Activated naive CD4-positive, alpha-beta T cell treated with anti-CD3 and anti-CD28 coated beads for 36 hours (primary cell): ENCODE measurements at regions not wholly inside any gene's neighbourhood (a gene's known extent, or its start where the extent isn't known, plus 50 kb on each side); places are given as distances from the start of the nearest gene placed in this dataset.

Source experiments
- CTCF ChIA-PET: fragments of 350-600 bp; sonication (Branson Sonifier 250); formaldehyde crosslinking; loops from one replicate; lab custom pipeline; 2021; ENCODE audit warnings: antibody characterized with exemption; lab: Charles Lee
- DNase-seq: peaks from one replicate; pipeline ENCODE4 v3.0.0-alpha.2; 2020
- H3K27ac Mint-ChIP-seq: one replicate; pipeline ENCODE4 v1.8.0; 2021; ENCODE audit warnings: mild to moderate bottlenecking, mixed read lengths
- H3K27me3 Mint-ChIP-seq: one replicate; pipeline ENCODE4 v1.8.0; 2021; ENCODE audit warnings: low read depth, mixed read lengths
- H3K36me3 Mint-ChIP-seq: one replicate; pipeline ENCODE4 v1.8.0; 2021; ENCODE audit warnings: low read depth, mixed read lengths
- H3K4me1 Mint-ChIP-seq: one replicate; pipeline ENCODE4 v1.8.0; 2021; ENCODE audit warnings: low read depth, mixed read lengths
- H3K4me3 Mint-ChIP-seq: one replicate; pipeline ENCODE4 v1.8.0; 2021; ENCODE audit warnings: mild to moderate bottlenecking, moderate library complexity, mixed read lengths
- H3K9me3 Mint-ChIP-seq: one replicate; pipeline ENCODE4 v1.8.0; 2021; ENCODE audit warnings: mixed read lengths
- intact Hi-C: fragments of 100-400 bp; cut with micrococcal nuclease; formaldehyde crosslinking; loops from one replicate; pipeline ENCODE4 v1.15.1; 2023

DNA sequence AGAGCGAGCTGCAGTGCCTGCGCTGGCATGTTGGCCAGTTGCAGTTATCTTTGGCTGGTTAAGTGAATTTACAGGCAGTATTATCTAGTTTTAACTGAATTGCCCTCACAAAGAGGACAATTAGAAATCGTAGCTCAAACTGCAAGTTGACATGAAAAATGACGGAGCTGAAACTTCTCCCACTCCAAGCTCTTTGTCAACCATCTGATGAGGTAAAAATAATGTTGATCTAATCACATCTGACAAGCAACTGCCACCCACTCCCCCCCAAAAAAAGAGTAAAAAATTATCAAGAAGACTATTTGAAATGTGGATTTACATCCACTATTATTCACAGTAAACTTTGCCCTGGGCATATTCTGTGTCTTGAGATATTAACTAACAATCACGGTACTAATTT is 84.7 kb upstream of the VASH1 start:
- Mint-ChIP-seq H3K36me3 (no peaks in the 10 kb centered on the region), H3K27me3 (peaks cover 10% of the 10 kb centered on the region), H3K4me3 (no peak overlapping the region), H3K27ac (no peak overlapping the region), H3K9me3 (peaks cover 8% of the 10 kb centered on the region), H3K4me1 (no peaks in the 10 kb centered on the region)
- intact Hi-C loops: no loop called here
- CTCF ChIA-PET: no interaction called here
- no peak for DNase-seq

DNA sequence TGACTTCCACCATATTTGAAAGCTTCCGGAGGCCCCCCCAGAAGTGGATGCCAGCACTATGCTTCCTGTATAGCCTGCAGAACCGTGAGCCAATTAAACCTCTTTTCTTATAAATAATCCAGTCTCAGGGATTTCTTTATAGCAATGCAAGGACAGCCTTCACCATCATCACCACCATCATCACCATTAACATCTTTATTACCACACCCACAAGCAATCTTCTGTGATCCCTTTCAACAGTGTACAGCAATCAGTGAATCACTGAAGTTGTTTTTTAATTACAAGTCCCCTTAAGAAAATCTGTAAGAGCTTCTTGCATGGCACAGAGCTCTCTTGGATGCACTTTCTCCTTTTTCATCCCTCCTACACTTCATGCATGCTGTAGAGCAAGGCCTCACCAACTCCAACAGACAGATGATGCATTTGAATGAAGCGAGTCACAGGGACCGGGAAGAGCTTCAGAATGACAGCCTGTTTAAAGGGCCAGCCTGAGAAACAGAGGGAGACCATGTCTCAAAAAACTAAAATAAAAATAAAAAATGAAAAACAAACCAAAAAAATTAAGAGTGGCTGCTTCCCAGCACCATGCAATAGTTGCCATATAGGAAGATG is 83.6 kb upstream of the VASH1 start:
- intact Hi-C loops: no loop called here

DNA sequence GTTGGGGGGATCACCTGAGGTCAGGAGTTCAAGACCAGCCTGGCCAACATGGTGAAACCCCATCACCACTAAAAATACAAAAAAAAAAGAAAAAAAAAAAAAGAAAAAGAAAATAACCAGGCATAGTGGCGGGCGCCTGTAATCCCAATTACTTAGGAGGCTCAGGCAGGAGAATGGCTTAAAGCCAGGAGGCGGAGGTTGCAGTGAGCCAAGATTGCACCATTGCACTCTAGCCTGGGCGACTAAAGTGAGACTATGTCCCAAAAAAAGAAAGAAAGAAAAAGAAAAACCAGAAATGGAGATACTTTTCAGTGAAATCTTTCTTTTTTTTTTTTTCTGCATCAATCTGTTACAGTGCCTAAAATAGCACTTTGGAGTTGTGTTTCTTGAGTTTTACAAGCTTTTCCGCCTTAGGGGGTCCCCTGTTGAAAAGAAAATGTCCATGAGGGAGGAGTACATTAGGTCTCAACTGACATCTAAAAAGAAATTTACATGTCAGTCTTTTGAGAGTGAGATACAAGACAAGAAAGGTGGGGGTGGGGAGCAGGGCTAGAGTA is 82.9 kb upstream of the VASH1 start:
- no peaks in the 10 kb centered on the region for H3K4me1 Mint-ChIP-seq
- intact Hi-C loops: no loop called here
- H3K36me3 Mint-ChIP-seq: no peaks in the 10 kb centered on the region
- H3K27me3 Mint-ChIP-seq: peaks cover 10% of the 10 kb centered on the region
- DNase-seq: no peak
- no peak overlapping the region for H3K4me3 Mint-ChIP-seq
- CTCF ChIA-PET: no interaction called here
- no peak overlapping the region for H3K27ac Mint-ChIP-seq
- peaks cover 13% of the 10 kb centered on the region for H3K9me3 Mint-ChIP-seq

More for the DNA sequence above, 83.6 kb upstream of the VASH1 start:
- H3K4me1 Mint-ChIP-seq: no peaks in the 10 kb centered on the region
- no peaks in the 10 kb centered on the region for H3K36me3 Mint-ChIP-seq
- peaks cover 10% of the 10 kb centered on the region for H3K27me3 Mint-ChIP-seq
- H3K27ac Mint-ChIP-seq: no peak overlapping the region
- CTCF ChIA-PET: interaction anchor here (0.7 kb wide), 1 partner anchor 21 kb away, joined by 3 read pairs; no protein-coding TSS in a partner anchor
- H3K4me3 Mint-ChIP-seq: no peak overlapping the region
- H3K9me3 Mint-ChIP-seq: peaks cover 9% of the 10 kb centered on the region
- no peak for DNase-seq

DNA sequence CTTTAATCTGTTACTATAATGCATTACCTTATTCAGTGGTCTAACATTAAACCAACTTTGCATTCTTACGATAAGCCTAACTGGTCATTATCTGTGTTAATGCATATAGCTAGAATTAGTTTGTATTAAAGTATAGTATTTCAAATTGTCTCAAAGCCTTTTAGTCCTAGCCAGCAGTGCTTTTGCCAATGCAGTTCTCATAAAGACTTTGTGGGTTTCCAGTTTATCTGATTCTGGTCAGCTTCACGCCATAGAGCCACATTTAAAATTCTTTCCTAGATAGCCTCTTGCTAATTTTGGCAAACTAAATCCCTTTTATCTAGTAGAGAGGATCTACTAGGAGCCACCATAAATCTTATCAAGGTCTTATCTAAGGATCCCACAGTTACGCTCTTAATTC is 78.9 kb upstream of the VASH1 start:
- peaks cover 13% of the 10 kb centered on the region for H3K9me3 Mint-ChIP-seq

DNA sequence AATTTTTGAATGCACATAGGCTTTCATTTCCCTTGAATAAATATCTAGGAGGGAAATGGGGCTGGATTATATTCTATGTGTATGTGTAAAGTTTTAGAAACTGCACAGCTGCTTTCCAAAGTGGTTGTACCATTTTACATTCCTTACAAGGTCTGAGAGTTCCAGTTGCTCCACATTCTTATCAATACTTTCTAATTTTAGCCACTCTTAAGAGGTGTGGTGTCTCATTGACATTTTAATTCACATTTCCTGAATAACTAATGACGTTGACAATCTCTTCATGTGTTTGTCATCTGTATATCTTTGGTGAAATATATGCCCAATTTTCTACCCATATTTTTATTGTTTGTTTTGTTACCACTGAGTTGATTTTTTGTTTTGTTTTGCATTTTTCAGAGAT is 74.6 kb upstream of the VASH1 start:
- H3K4me3 Mint-ChIP-seq: no peak overlapping the region
- H3K36me3 Mint-ChIP-seq: no peaks in the 10 kb centered on the region
- no peak overlapping the region for H3K27ac Mint-ChIP-seq
- no peaks in the 10 kb centered on the region for H3K4me1 Mint-ChIP-seq
- H3K27me3 Mint-ChIP-seq: peaks cover 11% of the 10 kb centered on the region
- intact Hi-C loops: no loop called here
- DNase-seq: no peak
- peaks cover 10% of the 10 kb centered on the region for H3K9me3 Mint-ChIP-seq
- CTCF ChIA-PET: interaction anchor here (0.6 to 1.4 kb wide), 2 partner anchors 25 to 28 kb away, joined by 3 to 5 read pairs; no protein-coding TSS in a partner anchor

More for the DNA sequence above, 78.9 kb upstream of the VASH1 start:
- Mint-ChIP-seq H3K4me1 (no peaks in the 10 kb centered on the region), H3K27me3 (peaks cover 9% of the 10 kb centered on the region), H3K36me3 (no peaks in the 10 kb centered on the region), H3K27ac (no peak overlapping the region), H3K4me3 (no peak overlapping the region)
- no peak for DNase-seq
- CTCF ChIA-PET: interaction anchor here (1.0 kb wide), 1 partner anchor 18 kb away, joined by 3 read pairs; no protein-coding TSS in a partner anchor
- intact Hi-C loops: no loop called here

DNA sequence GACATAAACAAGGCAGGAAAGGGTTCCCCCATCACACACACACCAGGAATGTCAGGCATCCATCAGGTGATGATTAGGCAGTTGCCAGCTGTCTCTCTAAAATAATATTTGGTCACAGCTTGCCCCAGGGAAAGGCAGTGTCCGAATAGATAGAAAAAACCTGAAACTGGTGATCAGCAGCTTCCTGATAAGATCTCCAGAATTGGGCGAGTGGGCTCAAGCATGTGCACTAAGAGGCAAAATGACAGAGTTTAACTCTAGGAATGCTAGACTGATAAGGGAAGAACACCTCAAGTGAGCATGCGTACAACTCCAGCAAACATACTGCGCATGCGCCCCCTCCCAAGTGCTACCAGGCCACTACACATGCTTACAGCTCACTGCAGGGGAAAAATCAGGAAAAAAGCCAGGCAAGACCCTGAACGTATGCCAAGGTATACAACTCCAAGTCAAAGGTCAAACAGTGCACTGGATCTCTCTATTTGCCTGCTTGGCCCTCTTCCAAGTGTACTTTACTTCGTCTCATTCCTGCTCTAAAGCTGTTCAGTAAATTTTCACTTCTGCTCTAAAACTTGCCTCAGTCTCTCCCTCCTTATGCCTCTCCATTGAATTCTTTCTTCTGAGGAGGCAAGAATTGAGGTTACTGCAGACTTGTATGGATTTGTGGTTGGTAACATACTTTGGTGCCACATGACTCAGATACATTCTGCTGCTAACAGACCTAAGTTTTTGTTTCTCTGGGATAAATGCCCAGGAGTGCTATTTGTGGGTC is 73.5 kb upstream of the VASH1 start:
- CTCF ChIA-PET: interaction anchor here (1.4 kb wide), 1 partner anchor 24 kb away, joined by 3 read pairs; no protein-coding TSS in a partner anchor
- DNase-seq: no peak
- Mint-ChIP-seq H3K27ac (no peak overlapping the region), H3K27me3 (peaks cover 11% of the 10 kb centered on the region), H3K4me3 (no peak overlapping the region), H3K4me1 (no peaks in the 10 kb centered on the region), H3K9me3 (peaks cover 8% of the 10 kb centered on the region), H3K36me3 (no peaks in the 10 kb centered on the region)
- intact Hi-C loops: no loop called here

DNA sequence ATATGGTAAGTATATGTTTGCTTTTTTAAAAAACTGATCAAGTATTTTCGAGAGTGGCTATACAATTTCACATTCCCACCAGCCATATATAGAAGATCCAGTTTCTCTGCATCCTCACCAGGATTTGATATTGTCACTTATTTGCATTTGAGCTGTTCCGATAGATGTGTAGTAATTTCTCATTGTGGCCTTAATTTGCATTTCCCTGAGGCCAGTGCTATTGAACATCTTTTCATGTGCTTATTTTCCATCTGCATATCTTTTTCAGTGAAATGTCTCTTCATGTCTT is 72.9 kb upstream of the VASH1 start:
- CTCF ChIA-PET: no interaction called here
- no peak for DNase-seq
- H3K27me3 Mint-ChIP-seq: peaks cover 11% of the 10 kb centered on the region
- H3K36me3 Mint-ChIP-seq: no peaks in the 10 kb centered on the region
- H3K4me1 Mint-ChIP-seq: no peaks in the 10 kb centered on the region
- H3K27ac Mint-ChIP-seq: no peak overlapping the region
- peaks cover 6% of the 10 kb centered on the region for H3K9me3 Mint-ChIP-seq
- H3K4me3 Mint-ChIP-seq: no peak overlapping the region
- intact Hi-C loops: no loop called here

DNA sequence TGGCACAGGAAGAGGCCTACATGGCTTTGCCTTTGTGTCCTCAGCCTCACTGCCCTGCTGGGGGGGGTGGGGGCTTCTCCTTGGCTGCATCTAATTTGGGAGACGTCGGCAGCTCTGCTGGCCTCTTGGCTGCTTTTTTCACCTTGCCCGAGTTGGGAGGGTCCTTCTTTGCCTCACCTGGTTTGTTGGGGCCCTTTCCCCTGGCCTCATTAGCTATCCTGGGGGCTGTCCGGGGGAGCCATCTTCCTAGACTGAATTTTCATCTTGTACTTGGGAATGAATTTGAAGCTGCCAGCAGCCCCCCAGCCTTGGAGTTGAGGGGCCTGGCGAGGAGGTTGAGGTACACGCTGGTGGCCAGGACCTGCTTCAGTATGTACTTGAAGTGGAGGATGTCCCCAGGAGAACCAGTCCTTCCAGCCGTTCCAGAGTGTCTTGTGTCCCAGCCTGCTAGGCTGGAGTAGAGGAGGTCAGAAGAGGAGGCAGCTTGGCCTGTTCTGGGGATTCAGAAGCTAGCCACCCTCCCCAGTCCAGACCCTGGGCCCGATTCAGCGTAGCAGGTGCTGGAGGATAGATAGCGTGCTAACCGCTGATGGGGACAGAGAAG is 70.7 kb upstream of the VASH1 start:
- Mint-ChIP-seq H3K4me3 (no peak overlapping the region), H3K36me3 (no peaks in the 10 kb centered on the region), H3K27me3 (peaks cover 9% of the 10 kb centered on the region), H3K27ac (no peak overlapping the region), H3K4me1 (no peaks in the 10 kb centered on the region), H3K9me3 (peaks cover 6% of the 10 kb centered on the region)
- intact Hi-C loops: no loop called here
- CTCF ChIA-PET: interaction anchor here (0.6 kb wide), 1 partner anchor 20 kb away, joined by 3 read pairs; no protein-coding TSS in a partner anchor
- no peak for DNase-seq

DNA sequence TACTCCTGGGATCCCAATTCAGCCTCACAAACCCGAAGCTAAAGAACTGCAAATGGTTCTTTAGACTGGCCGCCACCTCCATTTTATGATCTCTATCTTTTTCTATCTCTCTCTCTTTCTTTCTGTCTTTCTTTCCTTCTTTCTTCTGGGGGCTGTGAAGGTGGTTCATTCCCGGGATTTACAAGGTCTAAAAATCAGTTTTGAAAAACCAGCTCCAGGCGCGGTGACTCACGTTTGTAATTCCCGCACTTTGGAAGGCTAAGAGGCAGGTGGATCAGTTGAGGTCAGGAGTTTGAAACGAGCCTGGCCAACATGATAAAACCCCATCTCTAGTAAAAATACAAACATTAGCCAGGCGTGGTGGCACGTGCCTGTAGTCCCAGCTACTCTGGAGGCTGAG is 67.2 kb upstream of the VASH1 start:
- DNase-seq: no peak
- Mint-ChIP-seq H3K27me3 (no peaks in the 10 kb centered on the region), H3K4me3 (no peak overlapping the region), H3K27ac (no peak overlapping the region), H3K4me1 (no peaks in the 10 kb centered on the region), H3K9me3 (no peaks in the 10 kb centered on the region), H3K36me3 (no peaks in the 10 kb centered on the region)
- CTCF ChIA-PET: interaction anchor here (0.6 kb wide), 1 partner anchor 184 kb away, joined by 3 read pairs; no protein-coding TSS in a partner anchor
- intact Hi-C loops: no loop called here

DNA sequence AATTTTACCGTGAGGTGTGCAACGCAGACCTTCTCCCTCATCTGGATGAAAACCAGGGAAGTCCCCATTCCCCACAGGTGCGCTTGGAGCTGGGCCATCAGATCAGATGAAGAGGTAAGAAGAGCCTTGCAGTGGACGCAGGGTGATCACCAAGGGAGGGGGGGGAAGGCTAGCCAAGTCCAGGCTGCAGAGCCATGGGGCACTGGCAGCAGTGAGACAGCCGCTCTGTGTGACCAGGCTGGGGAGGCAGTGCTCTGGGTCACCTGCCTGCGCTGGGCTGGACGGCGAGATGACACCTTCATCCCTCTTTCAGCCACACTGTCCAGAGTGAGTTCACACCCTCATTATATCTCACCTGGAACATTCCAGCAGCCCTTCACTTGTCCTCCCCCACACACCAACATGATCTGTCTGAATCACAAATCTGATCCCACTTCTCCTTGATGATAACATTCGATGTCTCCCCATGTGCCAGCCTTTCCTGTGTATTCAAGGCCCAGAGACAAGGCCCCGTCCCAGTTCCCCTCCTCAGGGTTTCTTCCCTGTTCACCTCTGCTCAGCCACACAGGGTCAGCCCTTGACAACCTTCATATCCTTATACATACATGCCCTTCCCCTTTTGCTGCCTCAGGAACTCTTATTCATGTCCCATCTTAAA is 65.9 kb upstream of the VASH1 start:
- DNase-seq: no peak
- CTCF ChIA-PET: no interaction called here
- Mint-ChIP-seq H3K9me3 (no peaks in the 10 kb centered on the region), H3K27ac (no peak overlapping the region), H3K27me3 (no peaks in the 10 kb centered on the region), H3K4me3 (no peak overlapping the region), H3K36me3 (no peaks in the 10 kb centered on the region), H3K4me1 (no peaks in the 10 kb centered on the region)
- intact Hi-C loops: no loop called here

DNA sequence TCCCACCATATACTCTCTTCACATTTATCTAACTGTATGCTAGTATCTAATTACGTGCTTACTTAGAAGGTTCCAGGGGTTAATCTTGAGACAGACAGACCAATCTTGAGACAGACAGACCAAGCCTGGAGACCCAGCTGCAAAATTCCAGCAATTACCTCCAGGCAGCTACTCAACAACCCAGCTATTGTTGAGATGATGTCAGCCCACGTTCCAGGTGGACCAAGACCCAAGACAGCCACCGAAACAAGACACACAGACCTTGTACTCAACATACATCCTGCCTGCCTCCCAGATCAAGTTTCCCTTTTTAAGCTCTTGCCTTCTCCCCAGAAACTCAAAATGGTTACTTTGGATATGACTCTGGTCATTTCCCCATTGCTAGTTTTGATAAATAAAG is 64.9 kb upstream of the VASH1 start:
- Mint-ChIP-seq H3K36me3 (no peaks in the 10 kb centered on the region), H3K27ac (no peak overlapping the region), H3K4me3 (no peak overlapping the region), H3K27me3 (no peaks in the 10 kb centered on the region), H3K9me3 (no peaks in the 10 kb centered on the region), H3K4me1 (no peaks in the 10 kb centered on the region)
- CTCF ChIA-PET: interaction anchor here (1.4 to 1.5 kb wide), 2 partner anchors 14 to 21 kb away, joined by 4 to 10 read pairs; no protein-coding TSS in a partner anchor
- no peak for DNase-seq
- intact Hi-C loops: no loop called here

DNA sequence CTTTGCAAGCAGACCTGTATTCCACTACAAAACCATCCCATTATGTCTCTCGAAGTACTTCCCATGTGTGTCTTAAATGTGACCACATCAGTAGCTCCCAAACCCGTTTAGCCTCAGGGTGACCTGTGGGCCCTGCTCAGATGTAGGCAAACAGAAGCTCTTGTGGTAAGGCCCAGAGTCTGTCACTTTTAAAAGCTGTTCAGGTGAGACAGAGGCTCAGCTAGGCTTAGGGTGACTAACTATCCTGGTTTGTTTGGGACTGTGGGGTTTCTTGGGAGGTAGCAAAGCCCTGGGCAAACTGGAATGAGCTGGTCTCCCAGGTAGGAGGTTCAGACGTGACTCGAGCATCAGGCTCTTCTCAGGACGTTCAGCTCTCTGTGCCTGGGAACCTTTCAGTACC is 64.5 kb upstream of the VASH1 start:
- no peaks in the 10 kb centered on the region for H3K27me3 Mint-ChIP-seq
- H3K36me3 Mint-ChIP-seq: no peaks in the 10 kb centered on the region

More for the DNA sequence above, 64.5 kb upstream of the VASH1 start:
- Mint-ChIP-seq H3K4me1 (no peaks in the 10 kb centered on the region), H3K27ac (no peak overlapping the region), H3K9me3 (no peaks in the 10 kb centered on the region), H3K4me3 (no peak overlapping the region)
- CTCF ChIA-PET: interaction anchor here (1.4 to 1.5 kb wide), 2 partner anchors 14 to 20 kb away, joined by 4 to 10 read pairs; no protein-coding TSS in a partner anchor
- DNase-seq: no peak
- intact Hi-C loops: no loop called here
